HepG2 (cell line): ENCODE measurements at regions not wholly inside any gene's neighbourhood (a gene's known extent, or its start where the extent isn't known, plus 50 kb on each side); places are given as distances from the start of the nearest gene placed in this dataset.
A peak's percentile ranks its signal among the peaks of the same experiment; 100 is the strongest.

Experiments
- AKNA ChIP-seq: sonication (generic); formaldehyde crosslinking; IDR thresholded peaks from 2 replicates; pipeline ENCODE4 v1.4.0; 2020; ENCODE audit warnings: missing genetic modification reagents, borderline replicate concordance
- ATAD3A ChIP-seq: sonication (generic); formaldehyde crosslinking; IDR thresholded peaks from 2 replicates; pipeline ENCODE4 v1.4.0; 2020; ENCODE audit warnings: missing genetic modification reagents
- BATF2 ChIP-seq: sonication (generic); formaldehyde crosslinking; IDR thresholded peaks from 2 replicates; pipeline ENCODE4 v1.8.0; 2022; ENCODE audit warnings: mild to moderate bottlenecking, missing genetic modification reagents, moderate library complexity
- CBX5 ChIP-seq: sonication (generic); formaldehyde crosslinking; IDR thresholded peaks from 2 replicates; pipeline ENCODE4 v1.4.0; 2020; ENCODE audit warnings: missing genetic modification reagents, borderline replicate concordance
- KLF11 ChIP-seq: IDR thresholded peaks from 2 replicates; pipeline ENCODE4 v1.6.1; 2016; ENCODE audit warnings: missing compliant biosample characterization
- KLF9 ChIP-seq: IDR thresholded peaks from 2 replicates; pipeline ENCODE4 v1.6.1; 2016; ENCODE audit warnings: low read depth
- MTA1 ChIP-seq: sonication (generic); formaldehyde crosslinking; IDR thresholded peaks from 2 replicates; pipeline ENCODE4 v1.4.0; 2020; ENCODE audit warnings: missing genetic modification reagents, mild to moderate bottlenecking, borderline replicate concordance
- NAIF1 ChIP-seq: sonication (generic); formaldehyde crosslinking; IDR thresholded peaks from 2 replicates; pipeline ENCODE4 v1.5.0; 2020; ENCODE audit warnings: mild to moderate bottlenecking, missing genetic modification reagents, borderline replicate concordance
- NFIC ChIP-seq: IDR thresholded peaks from 2 replicates; pipeline ENCODE4 v1.6.1; 2012; ENCODE audit warnings: mild to moderate bottlenecking, low read length, inconsistent platforms
- NR2C2 ChIP-seq: sonication (generic); formaldehyde crosslinking; IDR thresholded peaks from 2 replicates; pipeline ENCODE4 v1.4.0; 2020; ENCODE audit warnings: missing genetic modification reagents, mild to moderate bottlenecking, moderate library complexity, borderline replicate concordance
- PAF1 ChIP-seq: IDR thresholded peaks from 2 replicates; pipeline ENCODE4 v1.6.1; 2016; ENCODE audit warnings: missing genetic modification reagents, missing compliant biosample characterization
- PAWR ChIP-seq: sonication (generic); formaldehyde crosslinking; IDR thresholded peaks from 2 replicates; pipeline ENCODE4 v1.4.0; 2020; ENCODE audit warnings: missing genetic modification reagents, mild to moderate bottlenecking, borderline replicate concordance
- POLR2A ChIP-seq, 2 experiments: IDR thresholded peaks; 2 replicates each; pipeline ENCODE4 v1.6.1; 2011; ENCODE audit warnings: low read depth in 2 of 2, low read length in 2 of 2, mild to moderate bottlenecking in 1 of 2, moderate library complexity in 1 of 2; ENCODE audit not compliant: insufficient read depth in 1 of 2
- PRPF4 ChIP-seq: fragments of 200-400 bp; formaldehyde crosslinking; IDR thresholded peaks from 2 replicates; pipeline ENCODE4 v1.6.1; 2016; ENCODE audit warnings: low read length, low read depth; ENCODE audit not compliant: poor library complexity, severe bottlenecking
- TRIM24 ChIP-seq: sonication (generic); formaldehyde crosslinking; IDR thresholded peaks from 2 replicates; pipeline ENCODE4 v1.8.0; 2022; ENCODE audit warnings: mild to moderate bottlenecking, missing genetic modification reagents
- UBTF ChIP-seq: sonication (generic); formaldehyde crosslinking; IDR thresholded peaks from 2 replicates; pipeline ENCODE4 v1.4.0; 2020; ENCODE audit warnings: mild to moderate bottlenecking, missing genetic modification reagents
- ZNF253 ChIP-seq: sonication (generic); formaldehyde crosslinking; IDR thresholded peaks from 2 replicates; pipeline ENCODE4 v1.8.0; 2022; ENCODE audit warnings: mild to moderate bottlenecking, missing genetic modification reagents, borderline replicate concordance
- ZNF337 ChIP-seq: sonication (generic); formaldehyde crosslinking; IDR thresholded peaks from 2 replicates; pipeline ENCODE4 v1.5.1; 2020; ENCODE audit warnings: missing genetic modification reagents, low read depth, mild to moderate bottlenecking, borderline replicate concordance
- ZNF547 ChIP-seq: sonication (generic); formaldehyde crosslinking; IDR thresholded peaks from 2 replicates; pipeline ENCODE4 v1.5.1; 2020; ENCODE audit warnings: mild to moderate bottlenecking, missing genetic modification reagents
- ZNF550 ChIP-seq: sonication (generic); formaldehyde crosslinking; IDR thresholded peaks from 2 replicates; pipeline ENCODE4 v1.4.0; 2020; ENCODE audit warnings: mild to moderate bottlenecking, missing genetic modification reagents, borderline replicate concordance
- TF ChIP-seq, protein P1 (sequence below): sonication (generic); formaldehyde crosslinking; IDR thresholded peaks from 2 replicates; pipeline ENCODE4 v1.5.0; 2020; ENCODE audit warnings: mild to moderate bottlenecking, missing genetic modification reagents

DNA sequence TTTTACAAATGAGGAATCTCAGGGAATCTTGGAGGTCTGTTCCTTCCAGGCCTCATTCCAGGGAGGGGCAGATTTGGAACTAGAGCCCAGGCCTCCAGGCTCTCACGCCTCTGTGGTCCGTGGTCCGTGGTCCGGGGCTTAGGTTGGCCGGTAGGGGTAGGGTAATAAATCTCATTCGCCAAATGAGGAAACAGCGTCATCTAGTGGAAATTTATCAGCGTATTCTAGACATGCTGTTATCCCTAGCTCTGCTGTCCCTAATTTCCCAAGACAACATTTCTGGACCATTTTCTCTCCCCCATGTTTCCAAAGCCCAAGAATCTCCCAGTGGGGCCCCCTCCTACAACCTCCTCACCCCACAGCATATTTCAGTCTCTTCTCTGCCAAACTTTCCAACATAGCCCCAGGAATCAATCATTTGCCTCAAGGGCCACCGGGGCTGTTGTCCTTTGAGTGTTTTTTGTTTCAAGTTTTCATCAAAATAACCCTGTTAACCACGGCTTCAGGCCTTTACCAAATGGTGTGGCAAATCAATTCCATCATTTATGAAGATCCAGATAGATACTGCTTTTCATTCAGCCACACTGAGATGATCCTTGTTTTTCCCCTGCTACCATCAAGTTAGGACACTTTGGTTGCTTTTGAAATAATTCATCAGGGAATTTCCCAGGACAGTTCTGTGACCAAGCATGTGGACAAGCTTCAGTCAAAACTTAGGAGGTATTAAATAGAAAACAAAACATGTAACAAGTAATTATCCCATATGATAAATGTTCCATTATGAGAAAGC, 126.8 kb downstream of the ALDH8A1 start (continued):
- TF ChIP-seq ZNF253 (CRISPR knock-in tag) (no peak), POLR2A (IDR thresholded peaks at IDR 0.05; ENCODE audit: insufficient read depth in 1 of 2, low read depth in 2 of 2, low read length in 2 of 2) (no peak), KLF11 (CRISPR knock-in tag) (no peak), KLF9 (CRISPR knock-in tag) (no peak), NR2C2 (CRISPR knock-in tag) (no peak), AKNA (CRISPR knock-in tag) (no peak), MTA1 (CRISPR knock-in tag) (no peak), PAWR (CRISPR knock-in tag) (no peak), UBTF (CRISPR knock-in tag) (no peak), NFIC (no peak), ATAD3A (CRISPR knock-in tag) (no peak), BATF2 (CRISPR knock-in tag) (no peak), TRIM24 (CRISPR knock-in tag) (no peak), ZNF550 (no peak), ZNF547 (no peak), PAF1 (CRISPR knock-in tag) (no peak), NAIF1 (CRISPR knock-in tag) (no peak), PRPF4 (no peak), ZNF337 (CRISPR knock-in tag) (no peak), CBX5 (CRISPR knock-in tag) (peak; percentile 38; the same call in 1 of the 2 replicates)
- TF ChIP-seq, protein P1, sequence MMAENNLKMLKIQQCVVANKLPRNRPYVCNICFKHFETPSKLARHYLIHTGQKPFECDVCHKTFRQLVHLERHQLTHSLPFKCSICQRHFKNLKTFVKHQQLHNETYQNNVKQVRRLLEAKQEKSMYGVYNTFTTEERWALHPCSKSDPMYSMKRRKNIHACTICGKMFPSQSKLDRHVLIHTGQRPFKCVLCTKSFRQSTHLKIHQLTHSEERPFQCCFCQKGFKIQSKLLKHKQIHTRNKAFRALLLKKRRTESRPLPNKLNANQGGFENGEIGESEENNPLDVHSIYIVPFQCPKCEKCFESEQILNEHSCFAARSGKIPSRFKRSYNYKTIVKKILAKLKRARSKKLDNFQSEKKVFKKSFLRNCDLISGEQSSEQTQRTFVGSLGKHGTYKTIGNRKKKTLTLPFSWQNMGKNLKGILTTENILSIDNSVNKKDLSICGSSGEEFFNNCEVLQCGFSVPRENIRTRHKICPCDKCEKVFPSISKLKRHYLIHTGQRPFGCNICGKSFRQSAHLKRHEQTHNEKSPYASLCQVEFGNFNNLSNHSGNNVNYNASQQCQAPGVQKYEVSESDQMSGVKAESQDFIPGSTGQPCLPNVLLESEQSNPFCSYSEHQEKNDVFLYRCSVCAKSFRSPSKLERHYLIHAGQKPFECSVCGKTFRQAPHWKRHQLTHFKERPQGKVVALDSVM (CRISPR knock-in tag): no peak
